H1 (cell line): ENCODE measurements at regions not wholly inside any gene's neighbourhood (a gene's known extent, or its start where the extent isn't known, plus 50 kb on each side); places are given as distances from the start of the nearest gene placed in this dataset.

Source experiments
- CTCF ChIA-PET: fragments of 300-600 bp; sonication (Branson Sonifier 250); formaldehyde crosslinking; loops from one replicate; lab custom pipeline; 2021; ENCODE audit not compliant: partially characterized antibody; lab: Charles Lee
- POLR2A ChIA-PET: fragments of 300-600 bp; sonication (Branson Sonifier 250); formaldehyde crosslinking; loops from one replicate; lab custom pipeline; 2021; ENCODE audit warnings: inconsistent platforms; ENCODE audit not compliant: partially characterized antibody; lab: Charles Lee
- DNase-seq, 2 experiments: peaks; one replicate each; pipeline versions ENCODE4 v3.0.0 to v3.0.0-alpha.2; 2010 to 2022; ENCODE audit warnings: low spot score in 2 of 2, low read depth in 1 of 2, mixed read lengths in 1 of 2
- FAIRE-seq: peaks from 2 replicates; lab custom pipeline; 2011; peaks lifted over from hg19 to GRCh38; lab: Jason Lieb, UNC
- H2AFZ ChIP-seq: 2 replicates; pipeline ENCODE4 v1.8.1; 2012; ENCODE audit warnings: low read length, inconsistent platforms
- H2AK5ac ChIP-seq: 2 replicates; pipeline ENCODE4 v1.6.1; 2013; ENCODE audit warnings: low read depth, low read length
- H2BK120ac ChIP-seq: replicated peaks from 2 replicates; pipeline ENCODE3; 2013; ENCODE audit warnings: low read depth, low read length, inconsistent platforms
- H2BK12ac ChIP-seq: 2 replicates; pipeline ENCODE4 v1.6.1; 2013; ENCODE audit warnings: low read depth, low read length
- H2BK15ac ChIP-seq: 2 replicates; pipeline ENCODE4 v1.6.1; 2013; ENCODE audit warnings: low read length
- H2BK20ac ChIP-seq: 2 replicates; pipeline ENCODE4 v1.6.1; 2013; ENCODE audit warnings: low read length
- H2BK5ac ChIP-seq: 2 replicates; pipeline ENCODE4 v1.6.1; 2013; ENCODE audit warnings: low read depth, low read length
- H3K14ac ChIP-seq: 2 replicates; pipeline ENCODE4 v1.6.1; 2013; ENCODE audit warnings: inconsistent platforms; ENCODE audit not compliant: insufficient read length
- H3K18ac ChIP-seq: 2 replicates; pipeline ENCODE4 v1.6.1; 2013; ENCODE audit warnings: low read length; ENCODE audit errors: extremely low read depth
- H3K23ac ChIP-seq: 2 replicates; pipeline ENCODE4 v1.6.1; 2013; ENCODE audit warnings: inconsistent platforms; ENCODE audit not compliant: insufficient read length
- H3K23me2 ChIP-seq: 2 replicates; pipeline ENCODE4 v1.6.1; 2013; ENCODE audit warnings: low read depth, low read length
- H3K27ac ChIP-seq: 2 replicates; pipeline ENCODE4 v1.6.1; 2011; ENCODE audit warnings: low read depth, low read length, inconsistent platforms
- H3K27me3 ChIP-seq, 4 experiments: replicated peaks in 1 of 4; 1 replicate in 1 of 4; 2 replicates in 3 of 4; pipeline versions ENCODE4 v1.6.1 to v1.8.1; 2011 to 2013; ENCODE audit warnings: low read length in 3 of 4, mild to moderate bottlenecking in 3 of 4, inconsistent platforms in 2 of 4, mixed read lengths in 2 of 4, moderate library complexity in 1 of 4; ENCODE audit not compliant: control insufficient read depth in 3 of 4, insufficient read depth in 3 of 4; ENCODE audit errors: extremely low read depth in 1 of 4
- H3K36me3 ChIP-seq, 4 experiments: 2 replicates each; pipeline versions ENCODE4 v1.6.1 to v1.8.1; 2011 to 2013; ENCODE audit warnings: mild to moderate bottlenecking in 4 of 4, low read length in 3 of 4, moderate library complexity in 2 of 4, control low read depth in 1 of 4, inconsistent platforms in 1 of 4; ENCODE audit not compliant: insufficient read depth in 4 of 4, control insufficient read depth in 2 of 4
- H3K4ac ChIP-seq: replicated peaks from 2 replicates; pipeline ENCODE3; 2013; ENCODE audit warnings: low read length, low read depth, mixed read lengths, inconsistent platforms; ENCODE audit not compliant: insufficient read length
- H3K4me1 ChIP-seq, 4 experiments: replicated peaks in 1 of 4; 1 replicate in 1 of 4; 2 replicates in 3 of 4; pipeline versions ENCODE4 v1.6.1 to v1.8.1; 2011 to 2013; ENCODE audit warnings: low read length in 3 of 4, inconsistent platforms in 2 of 4, mixed read lengths in 1 of 4; ENCODE audit not compliant: insufficient read depth in 4 of 4, control insufficient read depth in 3 of 4
- H3K4me2 ChIP-seq, 2 experiments: 2 replicates each; pipeline versions ENCODE4 v1.6.1 to v1.8.1; 2011 to 2013; ENCODE audit warnings: low read depth in 2 of 2, low read length in 2 of 2, control low read depth in 1 of 2, inconsistent platforms in 1 of 2, mild to moderate bottlenecking in 1 of 2; ENCODE audit not compliant: insufficient read depth in 1 of 2
- H3K4me3 ChIP-seq, 4 experiments: fragments of 200-600, 300-600 bp in 1 of 4; sonication (generic), shearing (Covaris generic), sonication (Bioruptor Twin) in 1 of 4; 2 replicates each; pipeline versions ENCODE4 v1.5.1 to v1.8.1; 2011 to 2016; ENCODE audit warnings: low read length in 4 of 4, low read depth in 3 of 4, control low read depth in 2 of 4, inconsistent platforms in 2 of 4, mild to moderate bottlenecking in 2 of 4, mixed read lengths in 1 of 4, moderate library complexity in 1 of 4; ENCODE audit not compliant: insufficient read depth in 2 of 4; ENCODE audit errors: extremely low read depth in 1 of 4
- H3K56ac ChIP-seq: replicated peaks from 2 replicates; pipeline ENCODE3; 2013; ENCODE audit warnings: low read depth, mild to moderate bottlenecking, mixed read lengths, low read length, inconsistent platforms; ENCODE audit not compliant: insufficient read length
- H3K79me1 ChIP-seq: 2 replicates; pipeline ENCODE4 v1.6.1; 2013; ENCODE audit warnings: low read depth, low read length, control low read depth
- H3K79me2 ChIP-seq, 2 experiments: 2 replicates each; pipeline versions ENCODE4 v1.6.1 to v1.8.1; 2012 to 2013; ENCODE audit warnings: low read length in 2 of 2, mild to moderate bottlenecking in 2 of 2, inconsistent platforms in 1 of 2; ENCODE audit not compliant: insufficient read depth in 2 of 2, control insufficient read depth in 1 of 2
- H3K9ac ChIP-seq, 4 experiments: replicated peaks in 1 of 4; 1 replicate in 1 of 4; 2 replicates in 3 of 4; pipeline versions ENCODE4 v1.6.1 to v1.8.1; 2011 to 2013; ENCODE audit warnings: low read depth in 3 of 4, low read length in 3 of 4, control low read depth in 2 of 4, mild to moderate bottlenecking in 2 of 4, moderate library complexity in 2 of 4, inconsistent platforms in 1 of 4; ENCODE audit errors: extremely low read depth in 1 of 4
- H3K9me3 ChIP-seq, 2 experiments: 2 replicates each; pipeline versions ENCODE4 v1.6.1 to v1.8.1; 2012 to 2013; ENCODE audit warnings: mild to moderate bottlenecking in 2 of 2, moderate library complexity in 2 of 2, control low read depth in 1 of 2, inconsistent platforms in 1 of 2, low read depth in 1 of 2, low read length in 1 of 2, mixed read lengths in 1 of 2; ENCODE audit not compliant: insufficient read depth in 2 of 2
- H4K20me1 ChIP-seq, 2 experiments: replicated peaks in 1 of 2; 2 replicates each; pipeline versions ENCODE3 to v1.8.1; 2011 to 2013; ENCODE audit warnings: inconsistent platforms in 2 of 2, low read length in 2 of 2, mild to moderate bottlenecking in 1 of 2; ENCODE audit not compliant: insufficient read depth in 2 of 2, control insufficient read depth in 1 of 2
- H4K5ac ChIP-seq: 2 replicates; pipeline ENCODE4 v1.6.1; 2013; ENCODE audit warnings: low read length, low read depth, mixed read lengths, inconsistent platforms; ENCODE audit not compliant: insufficient read length
- H4K8ac ChIP-seq: 2 replicates; pipeline ENCODE4 v1.8.0; 2013; ENCODE audit warnings: mild to moderate bottlenecking, moderate library complexity, low read length, inconsistent platforms; ENCODE audit not compliant: insufficient read depth; ENCODE audit errors: extremely low read depth
- H4K91ac ChIP-seq: replicated peaks from 2 replicates; pipeline ENCODE3; 2013; ENCODE audit warnings: low read length, mixed read lengths, inconsistent platforms; ENCODE audit not compliant: insufficient read length
- GTF2F1 ChIP-seq: IDR thresholded peaks from 2 replicates; pipeline ENCODE4 v1.6.1; 2012; ENCODE audit warnings: low read depth, low read length, improper control_type of control experiment, borderline replicate concordance
- MAFK ChIP-seq: IDR thresholded peaks from 2 replicates; pipeline ENCODE4 v1.6.1; 2012; ENCODE audit warnings: low read depth, mild to moderate bottlenecking, improper control_type of control experiment, low read length
- POU5F1 ChIP-seq: IDR thresholded peaks from 2 replicates; pipeline ENCODE4 v1.6.1; 2011; ENCODE audit warnings: low read depth, mild to moderate bottlenecking, low read length, moderate library complexity
- RAD21 ChIP-seq, 2 experiments: IDR thresholded peaks in 1 of 2; conservative IDR thresholded peaks in 1 of 2; 2 replicates each; pipeline ENCODE4 v1.6.1; 2011; ENCODE audit warnings: low read depth in 2 of 2, low read length in 2 of 2, improper control_type of control experiment in 1 of 2, inconsistent platforms in 1 of 2, mild to moderate bottlenecking in 1 of 2, moderate library complexity in 1 of 2
- SAP30 ChIP-seq: fragments of 300-600 bp; sonication (generic); IDR thresholded peaks from 2 replicates; pipeline ENCODE4 v1.7.1; 2012; ENCODE audit warnings: low read length, moderate library complexity, mild to moderate bottlenecking, inconsistent platforms; ENCODE audit not compliant: insufficient read depth, insufficient replicate concordance
- SP1 ChIP-seq: IDR thresholded peaks from 2 replicates; pipeline ENCODE4 v1.6.1; 2011; ENCODE audit warnings: low read depth, low read length
- SUZ12 ChIP-seq: fragments of 200-600 bp; sonication (generic); IDR thresholded peaks from 2 replicates; pipeline ENCODE4 v1.6.1; 2012; ENCODE audit warnings: mild to moderate bottlenecking, inconsistent platforms, low read length, moderate library complexity, mixed read lengths
- WGBS, 2 experiments: shearing (Covaris generic) in 1 of 2; methylation state at CpG; one replicate each; pipeline versions ENCODE4 v1.1.6 to v1.1.7; 2013 to 2015; ENCODE audit warnings: low lambda C conversion rate in 2 of 2, mixed read lengths in 2 of 2, inconsistent platforms in 1 of 2, low coverage in 1 of 2, missing lambda C conversion rate in 1 of 2; ENCODE audit not compliant: insufficient replicate concordance in 2 of 2, insufficient coverage in 1 of 2, insufficient read length in 1 of 2; ENCODE audit errors: extremely low coverage in 1 of 2, missing lambda C conversion rate in 1 of 2; 5-methylcytosine and 5-hydroxymethylcytosine counted together

GRCh38 chr20:29318871-29319461, 1938.5 kb upstream of the DEFB115 start:
- Histone ChIP-seq H2AFZ (no peak overlapping the region), H4K5ac (no peak overlapping the region), H2BK120ac (no peak overlapping the region), H3K9ac (no peak overlapping the region), H3K36me3 (no peaks in the 10 kb centered on the region), H3K4me3 (no peak overlapping the region), H3K79me2 (no peaks in the 10 kb centered on the region), H3K4me1 (no peaks in the 10 kb centered on the region), H4K8ac (no peak overlapping the region; the same call in 1 of the 2 replicates), H3K9me3 (peaks cover 25 to 58% of the 10 kb centered on the region in 2 experiments), H2BK20ac (no peak overlapping the region), H4K20me1 (no peaks in the 10 kb centered on the region), H2AK5ac (no peak overlapping the region), H3K56ac (no peak overlapping the region), H2BK15ac (no peak overlapping the region), H2BK12ac (no peak overlapping the region), H3K27me3 (no peaks in the 10 kb centered on the region), H4K91ac (no peak overlapping the region), H3K18ac (no peak overlapping the region), H3K79me1 (no peaks in the 10 kb centered on the region), H3K14ac (no peak overlapping the region), H3K4ac (no peak overlapping the region), H2BK5ac (no peak overlapping the region), H3K23ac (no peak overlapping the region), H3K23me2 (no peaks in the 10 kb centered on the region), H3K27ac (no peak overlapping the region), H3K4me2 (no peak overlapping the region)
- FAIRE-seq = no peak
- ChIA-PET CTCF (no interaction called here), POLR2A (no interaction called here)
- TF ChIP-seq SAP30 = no peak
- no peak for TF ChIP-seq RAD21 (IDR thresholded peaks at IDR 0.05 in 1 of 2, conservative IDR thresholded peaks at IDR 0.05 in 1 of 2; ENCODE audit: low read depth in 2 of 2, low read length in 2 of 2)
- no peak for TF ChIP-seq POU5F1
- no peak for TF ChIP-seq SP1
- TF ChIP-seq SUZ12 = no peak
- TF ChIP-seq GTF2F1 = no peak
- TF ChIP-seq MAFK = no peak
- DNase-seq = no peak
- 86% methylated on average over 34 of the region's 37 CpGs; no CpG with 5 or more reads in 1 of the 2 experiments for WGBS, 2 experiments
